HepG2 (cell line): ENCODE measurements at regions not wholly inside any gene's neighbourhood (a gene's known extent, or its start where the extent isn't known, plus 50 kb on each side); places are given as distances from the start of the nearest gene placed in this dataset.

ENCODE experiments used
- FOXK1 ChIP-seq: sonication (generic); formaldehyde crosslinking; IDR thresholded peaks from 2 replicates; pipeline ENCODE4 v1.4.0; 2020; ENCODE audit warnings: low read depth, missing genetic modification reagents, borderline replicate concordance
- POLR2AphosphoS2 ChIP-seq: IDR thresholded peaks from 2 replicates; pipeline ENCODE4 v1.6.1; 2011; ENCODE audit warnings: low read depth, low read length, improper control_type of control experiment
- YY1 ChIP-seq: IDR thresholded peaks from 2 replicates; pipeline ENCODE4 v1.6.1; 2011; ENCODE audit warnings: low read length, low read depth, moderate library complexity, mild to moderate bottlenecking; ENCODE audit not compliant: insufficient read depth, insufficient replicate concordance
- ZNF207 ChIP-seq: fragments of 450-650 bp; IDR thresholded peaks from 2 replicates; pipeline ENCODE4 v1.6.1; 2016; ENCODE audit warnings: antibody characterized with exemption, borderline replicate concordance
- TF ChIP-seq, protein P1 (sequence below): sonication (generic); formaldehyde crosslinking; IDR thresholded peaks from 2 replicates; pipeline ENCODE4 v1.5.0; 2020; ENCODE audit warnings: mild to moderate bottlenecking, missing genetic modification reagents, borderline replicate concordance
- TF ChIP-seq, protein P2 (sequence below): IDR thresholded peaks from 2 replicates; pipeline ENCODE4 v1.6.1; 2016; ENCODE audit warnings: missing compliant biosample characterization, missing genetic modification reagents, borderline replicate concordance

DNA sequence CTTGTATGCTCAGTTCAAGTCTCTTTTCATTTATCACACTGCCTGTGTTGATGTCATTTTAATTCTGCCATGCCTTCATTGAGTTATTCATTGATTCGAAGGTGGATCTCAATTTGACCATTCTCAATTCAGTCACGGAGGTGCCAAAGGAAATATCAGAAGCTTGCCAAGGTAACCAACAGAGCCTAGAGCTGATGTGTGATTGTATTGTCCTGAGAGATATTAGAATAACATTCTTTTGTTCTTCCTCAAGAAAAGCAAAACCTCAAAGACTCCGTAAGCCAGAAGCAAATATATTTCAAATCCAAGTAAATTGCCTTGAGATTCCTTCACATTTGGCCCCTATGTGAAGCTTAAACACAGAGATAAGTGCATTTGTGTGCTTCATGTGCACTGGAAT is 345.3 kb downstream of the CXCL12 start:
- TF ChIP-seq, protein P1, sequence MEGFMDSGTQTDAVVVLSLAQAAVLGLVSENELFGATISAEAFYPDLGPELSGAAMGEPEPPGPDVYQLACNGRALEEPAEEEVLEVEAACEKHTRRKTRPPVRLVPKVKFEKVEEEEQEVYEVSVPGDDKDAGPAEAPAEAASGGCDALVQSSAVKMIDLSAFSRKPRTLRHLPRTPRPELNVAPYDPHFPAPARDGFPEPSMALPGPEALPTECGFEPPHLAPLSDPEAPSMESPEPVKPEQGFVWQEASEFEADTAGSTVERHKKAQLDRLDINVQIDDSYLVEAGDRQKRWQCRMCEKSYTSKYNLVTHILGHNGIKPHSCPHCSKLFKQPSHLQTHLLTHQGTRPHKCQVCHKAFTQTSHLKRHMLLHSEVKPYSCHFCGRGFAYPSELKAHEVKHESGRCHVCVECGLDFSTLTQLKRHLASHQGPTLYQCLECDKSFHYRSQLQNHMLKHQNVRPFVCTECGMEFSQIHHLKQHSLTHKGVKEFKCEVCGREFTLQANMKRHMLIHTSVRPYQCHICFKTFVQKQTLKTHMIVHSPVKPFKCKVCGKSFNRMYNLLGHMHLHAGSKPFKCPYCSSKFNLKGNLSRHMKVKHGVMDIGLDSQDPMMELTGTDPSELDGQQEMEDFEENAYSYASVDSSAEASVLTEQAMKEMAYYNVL (CRISPR knock-in tag): no peak
- TF ChIP-seq, protein P2, sequence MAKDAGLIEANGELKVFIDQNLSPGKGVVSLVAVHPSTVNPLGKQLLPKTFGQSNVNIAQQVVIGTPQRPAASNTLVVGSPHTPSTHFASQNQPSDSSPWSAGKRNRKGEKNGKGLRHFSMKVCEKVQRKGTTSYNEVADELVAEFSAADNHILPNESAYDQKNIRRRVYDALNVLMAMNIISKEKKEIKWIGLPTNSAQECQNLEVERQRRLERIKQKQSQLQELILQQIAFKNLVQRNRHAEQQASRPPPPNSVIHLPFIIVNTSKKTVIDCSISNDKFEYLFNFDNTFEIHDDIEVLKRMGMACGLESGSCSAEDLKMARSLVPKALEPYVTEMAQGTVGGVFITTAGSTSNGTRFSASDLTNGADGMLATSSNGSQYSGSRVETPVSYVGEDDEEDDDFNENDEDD (CRISPR knock-in tag): no peak
- TF ChIP-seq FOXK1 (no peak), POLR2AphosphoS2 (no peak), ZNF207 (no peak), YY1 (no peak)
